Stimulated activated CD8-positive, alpha-beta memory T cell treated with anti-CD3 and anti-CD28 coated beads, Interleukin-7, amount 100 ng/mL, for 48 hours (primary cell): ENCODE measurements at regions not wholly inside any gene's neighbourhood (a gene's known extent, or its start where the extent isn't known, plus 50 kb on each side); places are given as distances from the start of the nearest gene placed in this dataset.
A peak's percentile ranks its signal among the peaks of the same experiment; 100 is the strongest.
"Not testable (repeated sequence)": the region's sequence is repeated elsewhere in the genome, so short reads cannot be mapped to it uniquely, and the experiment has no call there.

Experiments used
- DNase-seq, 2 donors: peaks; one replicate each; pipeline ENCODE4 v3.0.0-alpha.2; 2020; ENCODE audit warnings: low read depth in 1 of 2; ENCODE audit errors: extremely low read depth in 1 of 2

GRCh38 chr1:229159668-229160544 is 111.0 kb upstream of the RAB4A start:
- DNase-seq, result no peak

GRCh38 chr1:229161740-229162139 is 109.2 kb upstream of the RAB4A start:
- no peak for DNase-seq

- no peak for DNase-seq
Observed at GRCh38 chr1:229162825-229163515, 107.9 kb upstream of the RAB4A start.

GRCh38 chr1:229164348-229164747 is 106.6 kb upstream of the RAB4A start:
- no peak for DNase-seq

GRCh38 chr1:229164836-229165735 is 105.8 kb upstream of the RAB4A start:
- no peak for DNase-seq

- no peak for DNase-seq
Observed at GRCh38 chr1:229167318-229167717, 103.6 kb upstream of the RAB4A start.

- DNase-seq, result no peak
Observed at GRCh38 chr1:229169399-229169798, 101.5 kb upstream of the RAB4A start.

- DNase-seq, result no peak
Observed at GRCh38 chr1:229170274-229170673, 100.6 kb upstream of the RAB4A start.

- DNase-seq, result no peak
Observed at GRCh38 chr1:229170778-229171505, 100.0 kb upstream of the RAB4A start.

GRCh38 chr1:229171934-229172333 is 99.0 kb upstream of the RAB4A start:
- DNase-seq, result no peak

- DNase-seq, result not testable (repeated sequence)
Observed at GRCh38 chr1:229173491-229174476, 97.1 kb upstream of the RAB4A start.

GRCh38 chr1:229175297-229175696 is 95.6 kb upstream of the RAB4A start:
- DNase-seq, result not testable (repeated sequence)

GRCh38 chr1:229176457-229176856 is 94.5 kb upstream of the RAB4A start:
- not testable (repeated sequence) for DNase-seq

- no peak for DNase-seq
Observed at GRCh38 chr1:229180161-229180560, 90.8 kb upstream of the RAB4A start.

GRCh38 chr1:229181419-229181818 is 89.5 kb upstream of the RAB4A start:
- DNase-seq, result no peak

- DNase-seq, result no peak
Observed at GRCh38 chr1:229183588-229183987, 87.3 kb upstream of the RAB4A start.

- DNase-seq, result no peak
Observed at GRCh38 chr1:229184066-229184465, 86.8 kb upstream of the RAB4A start.

GRCh38 chr1:229185963-229186362 is 84.9 kb upstream of the RAB4A start:
- no peak for DNase-seq

GRCh38 chr1:229186373-229187056 is 84.4 kb upstream of the RAB4A start:
- peak in 1 of 2 donors; percentile 16 for DNase-seq
